ENCODE measurements at regions not wholly inside any gene's neighbourhood (a gene's known extent, or its start where the extent isn't known, plus 50 kb on each side); places are given as distances from the start of the nearest gene placed in this dataset.
A peak's percentile ranks its signal among the peaks of the same experiment; 100 is the strongest.

DNA sequence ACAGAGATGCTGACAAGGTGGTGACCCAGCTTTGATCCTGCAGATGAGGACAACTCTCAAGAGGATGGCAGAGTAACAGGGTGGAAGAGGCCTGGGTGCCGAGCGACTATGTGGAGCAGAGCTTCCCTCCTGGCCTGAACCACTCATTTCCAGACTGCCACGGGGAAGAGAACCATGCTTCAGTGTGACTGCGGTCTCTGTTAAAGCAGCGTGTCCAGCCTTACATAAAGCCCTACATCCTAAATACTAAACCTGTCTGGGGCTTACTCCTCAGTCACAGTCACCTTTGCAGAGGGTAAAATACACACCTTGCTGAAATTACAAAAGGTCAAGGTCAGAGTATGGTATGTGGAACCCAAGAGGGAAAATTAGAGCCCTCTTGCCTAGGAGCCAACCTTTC lies 312.9 kb downstream of the CDC5L start:
- no peaks in the 10 kb centered on the region for H4K20me1 ChIP-seq (ENCODE audit: insufficient read depth)
- no peak overlapping the region for H3K27ac ChIP-seq
- H2AFZ ChIP-seq (ENCODE audit: low read depth): no peak overlapping the region
- H3K36me3 ChIP-seq (ENCODE audit: insufficient read depth): no peaks in the 10 kb centered on the region
- no peak overlapping the region for H3K9ac ChIP-seq
- H3K27me3 ChIP-seq (ENCODE audit: insufficient read depth, low read depth): no peaks in the 10 kb centered on the region
- no peak overlapping the region for H3K4me3 ChIP-seq (IDR thresholded peaks at IDR 0.05; ENCODE audit: insufficient read depth, low read depth, low read length)
- peaks cover 42% of the 10 kb centered on the region for H3K4me1 ChIP-seq (ENCODE audit: low read depth, poor library complexity, severe bottlenecking)
- no peaks in the 10 kb centered on the region for H3K79me2 ChIP-seq (ENCODE audit: insufficient read depth, low read depth)
- H3K4me2 ChIP-seq: no peak overlapping the region
- TF ChIP-seq, protein P1, sequence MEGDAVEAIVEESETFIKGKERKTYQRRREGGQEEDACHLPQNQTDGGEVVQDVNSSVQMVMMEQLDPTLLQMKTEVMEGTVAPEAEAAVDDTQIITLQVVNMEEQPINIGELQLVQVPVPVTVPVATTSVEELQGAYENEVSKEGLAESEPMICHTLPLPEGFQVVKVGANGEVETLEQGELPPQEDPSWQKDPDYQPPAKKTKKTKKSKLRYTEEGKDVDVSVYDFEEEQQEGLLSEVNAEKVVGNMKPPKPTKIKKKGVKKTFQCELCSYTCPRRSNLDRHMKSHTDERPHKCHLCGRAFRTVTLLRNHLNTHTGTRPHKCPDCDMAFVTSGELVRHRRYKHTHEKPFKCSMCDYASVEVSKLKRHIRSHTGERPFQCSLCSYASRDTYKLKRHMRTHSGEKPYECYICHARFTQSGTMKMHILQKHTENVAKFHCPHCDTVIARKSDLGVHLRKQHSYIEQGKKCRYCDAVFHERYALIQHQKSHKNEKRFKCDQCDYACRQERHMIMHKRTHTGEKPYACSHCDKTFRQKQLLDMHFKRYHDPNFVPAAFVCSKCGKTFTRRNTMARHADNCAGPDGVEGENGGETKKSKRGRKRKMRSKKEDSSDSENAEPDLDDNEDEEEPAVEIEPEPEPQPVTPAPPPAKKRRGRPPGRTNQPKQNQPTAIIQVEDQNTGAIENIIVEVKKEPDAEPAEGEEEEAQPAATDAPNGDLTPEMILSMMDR (conservative IDR thresholded peaks at IDR 0.05; ENCODE audit: low read depth, low read length): no peak

GRCh38 chr6:44701038-44701636 lies 313.6 kb downstream of the CDC5L start:
- no peak overlapping the region for H3K9ac ChIP-seq
- no peak overlapping the region for H3K4me2 ChIP-seq
- no peak overlapping the region for H3K4me3 ChIP-seq (IDR thresholded peaks at IDR 0.05; ENCODE audit: insufficient read depth, low read depth, low read length)
- H3K27ac ChIP-seq: no peak overlapping the region
- H3K4me1 ChIP-seq (ENCODE audit: low read depth, poor library complexity, severe bottlenecking): peaks cover 44% of the 10 kb centered on the region
- no peaks in the 10 kb centered on the region for H3K79me2 ChIP-seq (ENCODE audit: insufficient read depth, low read depth)
- no peaks in the 10 kb centered on the region for H3K36me3 ChIP-seq (ENCODE audit: insufficient read depth)
- H4K20me1 ChIP-seq (ENCODE audit: insufficient read depth): no peaks in the 10 kb centered on the region
- TF ChIP-seq, protein P1 (conservative IDR thresholded peaks at IDR 0.05; ENCODE audit: low read depth, low read length): no peak
- H3K27me3 ChIP-seq (ENCODE audit: insufficient read depth, low read depth): no peaks in the 10 kb centered on the region
- no peak overlapping the region for H2AFZ ChIP-seq (ENCODE audit: low read depth)

DNA sequence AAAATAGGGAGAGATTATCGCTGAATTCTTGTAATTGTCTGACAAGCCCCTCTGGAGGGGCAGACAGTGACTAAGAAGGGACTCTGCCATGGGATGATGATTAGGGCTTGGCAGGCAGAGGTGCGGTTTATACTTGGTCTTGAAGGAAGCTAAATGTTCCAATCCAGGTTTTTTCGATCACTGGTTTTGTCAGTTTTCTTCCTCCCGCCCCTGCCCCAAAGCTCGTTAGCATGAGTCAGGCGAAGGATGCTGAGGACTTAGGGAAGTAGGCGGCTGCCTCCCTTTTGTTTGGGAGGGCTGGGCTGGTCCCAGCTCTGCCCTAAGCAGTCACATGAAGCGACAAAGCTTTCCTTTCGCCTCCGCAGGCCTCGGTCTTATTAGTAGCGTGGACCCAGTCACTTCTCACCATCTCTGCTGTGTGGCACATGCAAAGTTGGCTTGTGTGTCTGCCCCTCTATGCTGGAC lies 314.2 kb downstream of the CDC5L start:
- H2AFZ ChIP-seq (ENCODE audit: low read depth): no peak overlapping the region
- TF ChIP-seq, protein P1 (conservative IDR thresholded peaks at IDR 0.05; ENCODE audit: low read depth, low read length): no peak
- H3K4me2 ChIP-seq: no peak overlapping the region
- no peaks in the 10 kb centered on the region for H3K36me3 ChIP-seq (ENCODE audit: insufficient read depth)
- H3K27ac ChIP-seq: no peak overlapping the region
- no peaks in the 10 kb centered on the region for H3K79me2 ChIP-seq (ENCODE audit: insufficient read depth, low read depth)
- H3K9ac ChIP-seq: no peak overlapping the region
- peaks cover 45% of the 10 kb centered on the region for H3K4me1 ChIP-seq (ENCODE audit: low read depth, poor library complexity, severe bottlenecking)
- no peaks in the 10 kb centered on the region for H4K20me1 ChIP-seq (ENCODE audit: insufficient read depth)
- no peak overlapping the region for H3K4me3 ChIP-seq (IDR thresholded peaks at IDR 0.05; ENCODE audit: insufficient read depth, low read depth, low read length)
- no peaks in the 10 kb centered on the region for H3K27me3 ChIP-seq (ENCODE audit: insufficient read depth, low read depth)

- Histone ChIP-seq H3K27ac (no peak overlapping the region), H3K27me3 (ENCODE audit: insufficient read depth, low read depth) (no peaks in the 10 kb centered on the region), H3K4me1 (ENCODE audit: low read depth, poor library complexity, severe bottlenecking) (peaks cover 52% of the 10 kb centered on the region), H4K20me1 (ENCODE audit: insufficient read depth) (no peaks in the 10 kb centered on the region), H2AFZ (ENCODE audit: low read depth) (no peak overlapping the region), H3K4me2 (peak overlapping the region; percentile 8; the same call in 1 of the 2 replicates), H3K9ac (no peak overlapping the region), H3K4me3 (IDR thresholded peaks at IDR 0.05; ENCODE audit: insufficient read depth, low read depth, low read length) (no peak overlapping the region), H3K36me3 (ENCODE audit: insufficient read depth) (no peaks in the 10 kb centered on the region), H3K79me2 (ENCODE audit: insufficient read depth, low read depth) (no peaks in the 10 kb centered on the region)
- TF ChIP-seq, protein P1 (conservative IDR thresholded peaks at IDR 0.05; ENCODE audit: low read depth, low read length): no peak
Measured at GRCh38 chr6:44702292-44702691, 314.8 kb downstream of the CDC5L start.

All from KMS-11 (cell line).